GM12874 (cell line): ENCODE measurements at regions not wholly inside any gene's neighbourhood (a gene's known extent, or its start where the extent isn't known, plus 50 kb on each side); places are given as distances from the start of the nearest gene placed in this dataset.

Source experiments
- CTCF ChIP-seq: IDR thresholded peaks from 2 replicates; pipeline ENCODE4 v1.5.1; 2011; ENCODE audit warnings: low read depth, mild to moderate bottlenecking, control low read depth, low read length, moderate library complexity; ENCODE audit not compliant: insufficient read depth

GRCh38 chr13:44052780-44053184, 173.1 kb downstream of the LACC1 start:
- no peak for TF ChIP-seq CTCF

GRCh38 chr13:44053208-44053607, 173.5 kb downstream of the LACC1 start:
- no peak for TF ChIP-seq CTCF

GRCh38 chr13:44054525-44054924, 174.8 kb downstream of the LACC1 start:
- TF ChIP-seq CTCF: no peak

GRCh38 chr13:44058067-44058466, 178.4 kb downstream of the LACC1 start:
- no peak for TF ChIP-seq CTCF

GRCh38 chr13:44058624-44059215, 179.0 kb downstream of the LACC1 start:
- TF ChIP-seq CTCF: no peak

GRCh38 chr13:44061876-44062275, 182.2 kb downstream of the LACC1 start:
- TF ChIP-seq CTCF: no peak

GRCh38 chr13:44063467-44063866, 183.8 kb downstream of the LACC1 start:
- TF ChIP-seq CTCF: no peak

- TF ChIP-seq CTCF: no peak
These were observed 184.2 kb downstream of the LACC1 start for GRCh38 chr13:44063881-44064280.
